Parathyroid adenoma (tissue), 2 donors: ENCODE measurements at regions not wholly inside any gene's neighbourhood (a gene's known extent, or its start where the extent isn't known, plus 50 kb on each side); places are given as distances from the start of the nearest gene placed in this dataset.

Experiments
- H2AFZ ChIP-seq: fragments of 300-600 bp; sonication (generic); one replicate; pipeline ENCODE4 v1.7.0; 2017; ENCODE audit warnings: antibody characterized with exemption, mild to moderate bottlenecking
- H3K27ac ChIP-seq: fragments of 300-600 bp; sonication (generic); one replicate; pipeline ENCODE4 v1.7.0; 2017
- H3K27me3 ChIP-seq: fragments of 300-600 bp; sonication (generic); one replicate; pipeline ENCODE4 v1.7.0; 2017; ENCODE audit warnings: low read length; ENCODE audit not compliant: control insufficient read depth, insufficient read depth
- H3K36me3 ChIP-seq: fragments of 300-600 bp; sonication (generic); one replicate; pipeline ENCODE4 v1.7.0; 2017; ENCODE audit warnings: low read length; ENCODE audit not compliant: control insufficient read depth, insufficient read depth
- H3K4me1 ChIP-seq: fragments of 300-600 bp; sonication (generic); one replicate; pipeline ENCODE4 v1.7.0; 2017; ENCODE audit warnings: control low read depth
- H3K4me2 ChIP-seq: fragments of 300-600 bp; sonication (generic); one replicate; pipeline ENCODE4 v1.7.0; 2017; ENCODE audit warnings: low read length
- H3K4me3 ChIP-seq: fragments of 300-600 bp; sonication (generic); one replicate; pipeline ENCODE4 v1.7.0; 2017; ENCODE audit warnings: low read depth, low read length
- H3K79me2 ChIP-seq: fragments of 300-600 bp; sonication (generic); one replicate; pipeline ENCODE4 v1.7.0; 2017; ENCODE audit warnings: control low read depth
- H3K9ac ChIP-seq: fragments of 300-600 bp; sonication (generic); one replicate; pipeline ENCODE4 v1.7.0; 2017; ENCODE audit warnings: mild to moderate bottlenecking
- H3K9me3 ChIP-seq: fragments of 300-600 bp; sonication (generic); one replicate; pipeline ENCODE4 v1.7.0; 2017; ENCODE audit warnings: low read length; ENCODE audit not compliant: control insufficient read depth
- TF ChIP-seq, protein P1 (sequence below): fragments of 300-600 bp; sonication (generic); IDR thresholded peaks from one replicate; pipeline ENCODE4 v1.7.0; 2017; ENCODE audit warnings: antibody characterized with exemption, mild to moderate bottlenecking
- donor health status: primary hyperparathyroidism.

DNA sequence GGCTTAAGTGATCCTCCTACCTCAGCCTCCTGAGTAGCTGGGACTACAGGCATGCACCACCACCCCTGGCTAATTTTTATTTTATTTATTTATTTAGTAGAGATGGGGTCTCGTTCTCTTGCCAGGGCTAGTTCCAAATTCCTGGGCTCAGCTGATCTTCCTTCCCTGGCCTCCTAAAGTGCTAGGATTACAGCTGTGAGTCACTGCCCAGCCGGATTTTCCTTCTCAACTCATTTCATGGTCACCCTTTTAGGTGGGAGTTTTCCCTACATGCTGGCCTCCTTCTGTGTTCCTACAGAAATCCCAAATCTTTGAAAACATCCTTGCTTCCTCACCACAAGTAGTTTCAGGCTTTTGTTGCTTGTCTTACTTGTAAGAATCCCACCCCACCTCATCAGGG is 102.1 kb upstream of the SIAH1 start:
- no peaks in the 10 kb centered on the region for H3K27me3 ChIP-seq
- H3K4me1 ChIP-seq: no peaks in the 10 kb centered on the region
- H3K9ac ChIP-seq: no peak overlapping the region
- no peaks in the 10 kb centered on the region for H3K79me2 ChIP-seq
- H3K4me3 ChIP-seq: no peak overlapping the region
- no peaks in the 10 kb centered on the region for H3K36me3 ChIP-seq
- H3K4me2 ChIP-seq: no peak overlapping the region
- H3K27ac ChIP-seq: no peak overlapping the region
- no peaks in the 10 kb centered on the region for H3K9me3 ChIP-seq
- no peak overlapping the region for H2AFZ ChIP-seq
- TF ChIP-seq, protein P1, sequence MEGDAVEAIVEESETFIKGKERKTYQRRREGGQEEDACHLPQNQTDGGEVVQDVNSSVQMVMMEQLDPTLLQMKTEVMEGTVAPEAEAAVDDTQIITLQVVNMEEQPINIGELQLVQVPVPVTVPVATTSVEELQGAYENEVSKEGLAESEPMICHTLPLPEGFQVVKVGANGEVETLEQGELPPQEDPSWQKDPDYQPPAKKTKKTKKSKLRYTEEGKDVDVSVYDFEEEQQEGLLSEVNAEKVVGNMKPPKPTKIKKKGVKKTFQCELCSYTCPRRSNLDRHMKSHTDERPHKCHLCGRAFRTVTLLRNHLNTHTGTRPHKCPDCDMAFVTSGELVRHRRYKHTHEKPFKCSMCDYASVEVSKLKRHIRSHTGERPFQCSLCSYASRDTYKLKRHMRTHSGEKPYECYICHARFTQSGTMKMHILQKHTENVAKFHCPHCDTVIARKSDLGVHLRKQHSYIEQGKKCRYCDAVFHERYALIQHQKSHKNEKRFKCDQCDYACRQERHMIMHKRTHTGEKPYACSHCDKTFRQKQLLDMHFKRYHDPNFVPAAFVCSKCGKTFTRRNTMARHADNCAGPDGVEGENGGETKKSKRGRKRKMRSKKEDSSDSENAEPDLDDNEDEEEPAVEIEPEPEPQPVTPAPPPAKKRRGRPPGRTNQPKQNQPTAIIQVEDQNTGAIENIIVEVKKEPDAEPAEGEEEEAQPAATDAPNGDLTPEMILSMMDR: no peak

DNA sequence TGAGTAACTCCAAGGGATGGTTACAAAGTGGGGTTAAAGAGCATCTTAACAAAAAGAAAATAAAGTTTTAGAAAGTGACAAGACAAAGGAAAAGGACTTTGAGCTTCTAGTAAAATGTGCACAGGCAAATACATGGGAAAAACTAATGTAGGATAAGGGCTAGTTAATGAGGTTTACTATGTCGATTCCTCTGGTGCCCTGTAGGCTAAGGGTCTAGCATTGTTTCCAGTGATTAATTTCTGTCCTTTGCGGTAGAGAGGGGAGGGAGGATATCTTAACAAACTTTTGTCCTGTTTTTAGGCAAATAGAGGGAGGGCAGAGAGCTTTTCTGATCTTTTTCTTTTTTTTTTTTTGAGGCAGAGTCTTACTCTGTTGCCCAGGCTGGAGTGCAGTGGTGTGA is 96.6 kb upstream of the SIAH1 start:
- Histone ChIP-seq H3K27me3 (no peaks in the 10 kb centered on the region), H2AFZ (no peak overlapping the region), H3K9me3 (no peaks in the 10 kb centered on the region), H3K9ac (no peak overlapping the region), H3K4me2 (no peak overlapping the region), H3K4me1 (no peaks in the 10 kb centered on the region), H3K27ac (no peak overlapping the region), H3K79me2 (no peaks in the 10 kb centered on the region), H3K36me3 (no peaks in the 10 kb centered on the region), H3K4me3 (no peak overlapping the region)
- TF ChIP-seq, protein P1: no peak

- Histone ChIP-seq H3K79me2 (no peaks in the 10 kb centered on the region), H3K9ac (no peak overlapping the region), H3K9me3 (no peaks in the 10 kb centered on the region), H3K36me3 (no peaks in the 10 kb centered on the region), H3K4me1 (no peaks in the 10 kb centered on the region), H3K4me3 (no peak overlapping the region), H2AFZ (no peak overlapping the region), H3K27me3 (no peaks in the 10 kb centered on the region), H3K27ac (no peak overlapping the region), H3K4me2 (no peak overlapping the region)
- TF ChIP-seq, protein P1: no peak
Measured at GRCh38 chr16:48481211-48481610, 96.0 kb upstream of the SIAH1 start.

- TF ChIP-seq, protein P1: no peak
- Histone ChIP-seq H2AFZ (no peak overlapping the region), H3K9ac (no peak overlapping the region), H3K36me3 (no peaks in the 10 kb centered on the region), H3K4me3 (no peak overlapping the region), H3K27me3 (no peaks in the 10 kb centered on the region), H3K4me2 (no peak overlapping the region), H3K4me1 (no peaks in the 10 kb centered on the region), H3K9me3 (no peaks in the 10 kb centered on the region), H3K27ac (no peak overlapping the region), H3K79me2 (no peaks in the 10 kb centered on the region)
Measured at GRCh38 chr16:48479955-48480354, 94.7 kb upstream of the SIAH1 start.

GRCh38 chr16:48479329-48479728 is 94.1 kb upstream of the SIAH1 start:
- Histone ChIP-seq H3K4me1 (no peaks in the 10 kb centered on the region), H3K9me3 (no peaks in the 10 kb centered on the region), H3K9ac (no peak overlapping the region), H3K79me2 (no peaks in the 10 kb centered on the region), H3K36me3 (no peaks in the 10 kb centered on the region), H3K27ac (no peak overlapping the region), H3K4me3 (no peak overlapping the region), H3K4me2 (no peak overlapping the region), H2AFZ (no peak overlapping the region), H3K27me3 (no peaks in the 10 kb centered on the region)
- TF ChIP-seq, protein P1: no peak
